ENCODE measurements at regions not wholly inside any gene's neighbourhood (a gene's known extent, or its start where the extent isn't known, plus 50 kb on each side); places are given as distances from the start of the nearest gene placed in this dataset.
"Not testable (repeated sequence)": the region's sequence is repeated elsewhere in the genome, so short reads cannot be mapped to it uniquely, and the experiment has no call there.

- not testable (repeated sequence) for H3K9ac ChIP-seq (ENCODE audit: low read length); H3K4me1 ChIP-seq (ENCODE audit: control insufficient read depth, insufficient read depth, low read length); H3K27me3 ChIP-seq (ENCODE audit: control insufficient read depth, insufficient read depth, low read length); H3K27ac ChIP-seq (ENCODE audit: low read depth, low read length); H3K36me3 ChIP-seq (ENCODE audit: control insufficient read depth, insufficient read depth, low read length); H3K4me3 ChIP-seq (ENCODE audit: low read length)
Measured at GRCh38 chr13:79607895-79608294, 126.9 kb downstream of the NDFIP2 start.

All from rectal smooth muscle tissue (tissue), 1 donor.